Ectodermal cell (in vitro differentiated cells): ENCODE measurements at regions not wholly inside any gene's neighbourhood (a gene's known extent, or its start where the extent isn't known, plus 50 kb on each side); places are given as distances from the start of the nearest gene placed in this dataset.
"Not testable (repeated sequence)": the region's sequence is repeated elsewhere in the genome, so short reads cannot be mapped to it uniquely, and the experiment has no call there.

ENCODE experiments used
- H3K27ac ChIP-seq: 2 replicates; pipeline ENCODE4 v1.7.0; 2013; ENCODE audit warnings: mild to moderate bottlenecking, low read depth, low read length; ENCODE audit not compliant: insufficient read depth, poor library complexity, severe bottlenecking
- H3K27me3 ChIP-seq: 2 replicates; pipeline ENCODE4 v1.7.0; 2013; ENCODE audit warnings: mild to moderate bottlenecking, low read length; ENCODE audit not compliant: insufficient read depth, control insufficient read depth, poor library complexity, severe bottlenecking
- H3K36me3 ChIP-seq: one replicate; pipeline ENCODE4 v1.7.0; 2013; ENCODE audit warnings: low read length; ENCODE audit not compliant: control insufficient read depth, insufficient read depth
- H3K4me1 ChIP-seq: one replicate; pipeline ENCODE4 v1.7.0; 2013; ENCODE audit warnings: low read length; ENCODE audit not compliant: control insufficient read depth, insufficient read depth
- H3K4me3 ChIP-seq: 2 replicates; pipeline ENCODE4 v1.7.0; 2013; ENCODE audit warnings: low read depth, low read length, control low read depth; ENCODE audit not compliant: insufficient read depth
- H3K9me3 ChIP-seq: 2 replicates; pipeline ENCODE4 v1.7.0; 2013; ENCODE audit warnings: mild to moderate bottlenecking, low read length, moderate library complexity; ENCODE audit not compliant: control insufficient read depth
- WGBS, 2 experiments: methylation state at CpG; one replicate each; pipeline ENCODE4 v1.1.7; 2013; ENCODE audit warnings: missing lambda C conversion rate in 2 of 2; 5-methylcytosine and 5-hydroxymethylcytosine counted together

- H3K9me3 ChIP-seq = no peaks in the 10 kb centered on the region
- no peak overlapping the region for H3K27ac ChIP-seq
- no peak overlapping the region for H3K4me3 ChIP-seq
- H3K36me3 ChIP-seq = no peaks in the 10 kb centered on the region
- H3K27me3 ChIP-seq = no peaks in the 10 kb centered on the region
- no peaks in the 10 kb centered on the region for H3K4me1 ChIP-seq
- 90 to 97% methylated on average over 3 of the region's 3 CpGs for WGBS, 2 experiments
These were observed 487.1 kb upstream of the PIK3R1 start for GRCh38 chr5:67728326-67728890.

GRCh38 chr5:67725604-67726003 lies 490.0 kb upstream of the PIK3R1 start:
- WGBS, 2 experiments = 88% methylated on average over 1 of the region's 1 CpG; no CpG with 5 or more reads in 1 of the 2 experiments
- Histone ChIP-seq H3K4me1 (no peaks in the 10 kb centered on the region), H3K27ac (no peak overlapping the region), H3K36me3 (no peaks in the 10 kb centered on the region), H3K9me3 (no peaks in the 10 kb centered on the region), H3K4me3 (no peak overlapping the region), H3K27me3 (no peaks in the 10 kb centered on the region)

- no peaks in the 10 kb centered on the region for H3K27me3 ChIP-seq
- no peak overlapping the region for H3K27ac ChIP-seq
- no peaks in the 10 kb centered on the region for H3K36me3 ChIP-seq
- no peaks in the 10 kb centered on the region for H3K9me3 ChIP-seq
- 89 to 93% methylated on average over 2 to 4 of the region's 4 CpGs for WGBS, 2 experiments
- H3K4me1 ChIP-seq = no peaks in the 10 kb centered on the region
- H3K4me3 ChIP-seq = no peak overlapping the region
These were observed 491.0 kb upstream of the PIK3R1 start for GRCh38 chr5:67724412-67725135.

- no peak overlapping the region for H3K4me3 ChIP-seq
- no peak overlapping the region for H3K27ac ChIP-seq
- H3K27me3 ChIP-seq = no peaks in the 10 kb centered on the region
- no peaks in the 10 kb centered on the region for H3K9me3 ChIP-seq
- no peaks in the 10 kb centered on the region for H3K36me3 ChIP-seq
- no peaks in the 10 kb centered on the region for H3K4me1 ChIP-seq
- WGBS, 2 experiments = 91 to 96% methylated on average over 1 of the region's 1 CpG
These were observed 491.7 kb upstream of the PIK3R1 start for GRCh38 chr5:67723873-67724272.

- H3K9me3 ChIP-seq, H3K27ac ChIP-seq, H3K36me3 ChIP-seq, H3K4me3 ChIP-seq, H3K4me1 ChIP-seq, H3K27me3 ChIP-seq: not testable (repeated sequence)
- 71 to 88% methylated on average over 2 of the region's 2 CpGs for WGBS, 2 experiments
These were observed 493.0 kb upstream of the PIK3R1 start for GRCh38 chr5:67722582-67722981.

- Histone ChIP-seq H3K27me3 (no peaks in the 10 kb centered on the region), H3K36me3 (no peaks in the 10 kb centered on the region), H3K9me3 (no peaks in the 10 kb centered on the region), H3K4me1 (no peaks in the 10 kb centered on the region), H3K27ac (no peak overlapping the region), H3K4me3 (no peak overlapping the region)
- 84 to 98% methylated on average over 2 of the region's 2 CpGs for WGBS, 2 experiments
These were observed 495.3 kb upstream of the PIK3R1 start for GRCh38 chr5:67720162-67720772.

GRCh38 chr5:67702008-67702407 lies 505.4 kb upstream of the CD180 start:
- Histone ChIP-seq H3K9me3 (peaks cover 4% of the 10 kb centered on the region), H3K36me3 (no peaks in the 10 kb centered on the region), H3K27me3 (no peaks in the 10 kb centered on the region), H3K4me1 (no peaks in the 10 kb centered on the region), H3K27ac (no peak overlapping the region), H3K4me3 (no peak overlapping the region)

- Histone ChIP-seq H3K4me3 (no peak overlapping the region), H3K36me3 (no peaks in the 10 kb centered on the region), H3K9me3 (peaks cover 4% of the 10 kb centered on the region), H3K27me3 (no peaks in the 10 kb centered on the region), H3K27ac (no peak overlapping the region), H3K4me1 (no peaks in the 10 kb centered on the region)
These were observed 503.0 kb upstream of the CD180 start for GRCh38 chr5:67699560-67699959.

GRCh38 chr5:67696446-67696845 lies 499.8 kb upstream of the CD180 start:
- H3K27me3 ChIP-seq = no peaks in the 10 kb centered on the region
- H3K4me1 ChIP-seq = no peaks in the 10 kb centered on the region
- H3K27ac ChIP-seq = no peak overlapping the region
- 88 to 96% methylated on average over 1 of the region's 1 CpG for WGBS, 2 experiments
- no peaks in the 10 kb centered on the region for H3K9me3 ChIP-seq
- no peaks in the 10 kb centered on the region for H3K36me3 ChIP-seq
- H3K4me3 ChIP-seq = no peak overlapping the region

GRCh38 chr5:67695369-67695768 lies 498.8 kb upstream of the CD180 start:
- Histone ChIP-seq H3K27ac (no peak overlapping the region), H3K4me1 (no peaks in the 10 kb centered on the region), H3K9me3 (no peaks in the 10 kb centered on the region), H3K27me3 (no peaks in the 10 kb centered on the region), H3K36me3 (no peaks in the 10 kb centered on the region), H3K4me3 (no peak overlapping the region)
- WGBS, 2 experiments = 88 to 96% methylated on average over 1 of the region's 1 CpG
